IMR-90 (cell line): ENCODE measurements at regions not wholly inside any gene's neighbourhood (a gene's known extent, or its start where the extent isn't known, plus 50 kb on each side); places are given as distances from the start of the nearest gene placed in this dataset.

ENCODE experiments used
- BHLHE40 ChIP-seq: fragments of 150-350 bp; IDR thresholded peaks from 2 replicates; pipeline ENCODE4 v1.6.1; 2016; ENCODE audit warnings: mild to moderate bottlenecking, low read depth, low read length
- CTCF ChIP-seq: conservative IDR thresholded peaks from 2 replicates; pipeline ENCODE4 v1.5.1; 2012; ENCODE audit warnings: mild to moderate bottlenecking, low read depth, low read length, improper control_type of control experiment
- ELK1 ChIP-seq: fragments of 150-350 bp; IDR thresholded peaks from 2 replicates; pipeline ENCODE4 v1.6.1; 2016; ENCODE audit warnings: low read depth, mild to moderate bottlenecking, low read length, moderate library complexity, borderline replicate concordance
- NFE2L2 ChIP-seq: fragments of 150-350 bp; IDR thresholded peaks from 2 replicates; pipeline ENCODE4 v1.6.1; 2016; ENCODE audit warnings: low read depth, mild to moderate bottlenecking, low read length
- POLR2A ChIP-seq: IDR thresholded peaks from 2 replicates; pipeline ENCODE4 v1.6.1; 2012; ENCODE audit warnings: mild to moderate bottlenecking, low read depth, low read length
- SMC3 ChIP-seq: fragments of 150-350 bp; IDR thresholded peaks from 2 replicates; pipeline ENCODE4 v1.6.1; 2016; ENCODE audit warnings: low read depth, mild to moderate bottlenecking, antibody characterized with exemption, low read length, moderate library complexity
- USF2 ChIP-seq: fragments of 150-350 bp; IDR thresholded peaks from 2 replicates; pipeline ENCODE4 v1.6.1; 2017; ENCODE audit warnings: mild to moderate bottlenecking, antibody characterized with exemption, low read length, low read depth

GRCh38 chr4:101419336-101420135 is 72.2 kb upstream of the PPP3CA start:
- TF ChIP-seq ELK1 (no peak), POLR2A (no peak), CTCF (no peak), USF2 (no peak), BHLHE40 (no peak), NFE2L2 (no peak), SMC3 (no peak)
